ENCODE measurements at regions not wholly inside any gene's neighbourhood (a gene's known extent, or its start where the extent isn't known, plus 50 kb on each side); places are given as distances from the start of the nearest gene placed in this dataset.

GRCh38 chr2:2550856-2551255 is 219.8 kb upstream of the MYT1L start:
- DNase-seq: no peak

GRCh38 chr2:2547911-2548310 is 216.8 kb upstream of the MYT1L start:
- DNase-seq: no peak

GRCh38 chr2:2547451-2547850 is 216.4 kb upstream of the MYT1L start:
- no peak for DNase-seq

GRCh38 chr2:2546046-2546445 is 215.0 kb upstream of the MYT1L start:
- DNase-seq: no peak

- no peak for DNase-seq
Observed at GRCh38 chr2:2542966-2543611, 212.0 kb upstream of the MYT1L start.

GRCh38 chr2:2542316-2542715 is 211.2 kb upstream of the MYT1L start:
- DNase-seq: no peak

- DNase-seq: no peak
Observed at GRCh38 chr2:2540406-2540805, 209.3 kb upstream of the MYT1L start.

GRCh38 chr2:2536416-2537056 is 205.5 kb upstream of the MYT1L start:
- DNase-seq: no peak

GRCh38 chr2:2530334-2530733 is 199.3 kb upstream of the MYT1L start:
- DNase-seq: no peak

GRCh38 chr2:2528846-2529245 is 197.8 kb upstream of the MYT1L start:
- DNase-seq: no peak

GRCh38 chr2:2527148-2527547 is 196.1 kb upstream of the MYT1L start:
- no peak for DNase-seq

- DNase-seq: no peak
Observed at GRCh38 chr2:2524348-2524941, 193.4 kb upstream of the MYT1L start.

GRCh38 chr2:2523461-2524347 is 192.6 kb upstream of the MYT1L start:
- no peak for DNase-seq

- no peak for DNase-seq
Observed at GRCh38 chr2:2520401-2520811, 189.3 kb upstream of the MYT1L start.

- DNase-seq: no peak
Observed at GRCh38 chr2:2519381-2519780, 188.3 kb upstream of the MYT1L start.

- no peak for DNase-seq
Observed at GRCh38 chr2:2517399-2517798, 186.3 kb upstream of the MYT1L start.

GRCh38 chr2:2516386-2516785 is 185.3 kb upstream of the MYT1L start:
- no peak for DNase-seq

- no peak for DNase-seq
Observed at GRCh38 chr2:2512931-2513330, 181.9 kb upstream of the MYT1L start.

- DNase-seq: no peak
Observed at GRCh38 chr2:2507417-2507997, 176.4 kb upstream of the MYT1L start.

GRCh38 chr2:2506536-2506935 is 175.5 kb upstream of the MYT1L start:
- no peak for DNase-seq

GRCh38 chr2:2505604-2506003 is 174.5 kb upstream of the MYT1L start:
- no peak for DNase-seq

- DNase-seq: no peak
Observed at GRCh38 chr2:2503864-2504418, 172.9 kb upstream of the MYT1L start.

- DNase-seq: no peak
Observed at GRCh38 chr2:2502201-2502549, 171.1 kb upstream of the MYT1L start.

All from activated T-cell treated with anti-CD3 and anti-CD28 coated beads for 4 hours (primary cell).